GM21723 (cell line): ENCODE measurements at regions not wholly inside any gene's neighbourhood (a gene's known extent, or its start where the extent isn't known, plus 50 kb on each side); places are given as distances from the start of the nearest gene placed in this dataset.
"Not testable (repeated sequence)": the region's sequence is repeated elsewhere in the genome, so short reads cannot be mapped to it uniquely, and the experiment has no call there.

Experiments
- ATAC-seq: cut with Tn5 transposase; IDR thresholded peaks from one replicate; pipeline ENCODE4 v1.9.1; 2021; ENCODE audit warnings: mild to moderate bottlenecking, moderate library complexity; ENCODE audit not compliant: unreplicated experiment

DNA sequence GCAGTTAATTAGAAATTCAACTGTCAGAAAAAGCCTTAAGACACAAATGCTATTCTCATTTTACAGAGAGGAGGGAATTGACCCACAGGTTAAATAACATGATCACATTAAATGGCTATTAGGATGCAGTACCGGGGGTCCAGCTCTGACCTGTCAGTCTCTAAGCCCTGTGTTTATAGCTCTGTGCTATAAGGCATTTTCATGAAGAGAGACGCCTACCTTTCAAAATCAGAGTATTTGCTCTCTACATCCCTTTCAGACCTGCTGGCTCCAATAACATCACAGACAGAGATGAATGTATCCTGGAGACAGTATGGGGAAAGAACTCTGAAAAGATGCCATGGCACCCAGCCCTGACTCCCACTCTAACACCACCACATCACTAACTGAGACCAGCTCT lies 189.9 kb upstream of the PRSS58 start:
- ATAC-seq: no peak

DNA sequence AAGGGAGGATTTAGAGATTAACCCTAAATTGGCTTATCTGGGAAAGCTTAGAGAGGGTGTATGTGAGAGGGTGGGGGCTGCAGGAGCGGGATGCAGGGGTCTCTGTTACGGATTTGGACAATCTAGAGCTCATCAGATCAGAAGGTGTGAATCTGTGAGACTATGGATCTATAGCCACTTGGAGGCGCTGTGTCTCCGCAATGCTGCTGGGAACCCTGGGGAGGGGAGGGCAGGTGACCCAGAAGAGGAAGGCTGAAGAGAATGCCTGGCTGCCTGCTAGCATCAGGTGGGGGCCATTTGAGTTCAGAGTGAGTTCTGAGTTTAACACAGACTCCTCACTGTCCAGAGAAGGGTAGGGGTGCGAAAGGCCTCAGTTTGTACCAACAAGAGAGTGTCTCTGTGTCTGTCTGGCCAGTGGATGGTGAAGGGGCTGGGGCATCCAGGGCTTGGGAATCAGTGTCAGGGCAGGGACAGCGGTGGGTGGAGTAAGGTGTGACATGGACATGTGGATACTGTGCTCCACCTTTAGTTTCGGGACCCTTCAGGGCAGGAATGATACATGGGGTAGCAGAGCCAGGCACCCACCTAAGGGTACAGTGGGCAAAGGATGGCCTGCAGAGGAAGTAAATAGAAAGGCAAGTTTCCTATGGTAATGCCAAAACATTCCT lies 187.3 kb upstream of the PRSS58 start:
- no peak for ATAC-seq

- ATAC-seq: no peak
These were observed 185.6 kb upstream of the PRSS58 start for GRCh38 chr7:142443216-142444010.

- no peak for ATAC-seq
These were observed 184.5 kb upstream of the PRSS58 start for GRCh38 chr7:142442396-142442795.

GRCh38 chr7:142440906-142441411 lies 183.1 kb upstream of the PRSS58 start:
- no peak for ATAC-seq

DNA sequence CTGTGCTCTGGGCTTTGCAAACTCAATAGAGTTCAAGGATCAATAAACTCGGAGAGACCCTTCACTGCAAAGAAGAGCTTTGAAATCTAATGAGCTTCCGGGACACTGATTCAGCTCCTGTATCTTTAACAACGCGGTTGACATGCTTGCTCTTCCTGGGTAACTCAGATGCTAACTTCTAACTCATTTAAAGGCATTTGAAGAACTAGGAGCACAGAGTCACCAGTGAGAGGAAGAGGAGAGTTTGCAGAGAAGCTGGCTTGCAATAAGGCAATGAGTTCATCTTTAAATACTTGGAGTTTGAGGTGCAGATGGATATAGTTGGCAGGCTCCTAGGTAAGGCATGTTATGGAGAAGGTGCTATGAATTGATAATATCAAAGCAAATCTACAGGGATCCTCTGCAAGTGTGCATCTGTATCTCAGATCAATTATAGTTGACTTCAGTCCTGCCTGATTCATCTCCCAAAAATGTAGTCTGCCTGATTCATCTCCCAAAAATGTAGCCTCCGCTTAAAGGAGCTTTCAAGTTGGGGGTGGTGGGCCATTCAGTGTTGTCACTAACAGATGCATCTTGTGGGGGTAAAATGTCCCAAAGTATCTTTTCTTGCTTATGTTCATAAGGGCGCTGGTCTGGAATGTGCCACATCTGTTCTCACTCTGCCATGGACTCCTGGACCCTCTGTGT lies 182.5 kb upstream of the PRSS58 start:
- no peak for ATAC-seq

DNA sequence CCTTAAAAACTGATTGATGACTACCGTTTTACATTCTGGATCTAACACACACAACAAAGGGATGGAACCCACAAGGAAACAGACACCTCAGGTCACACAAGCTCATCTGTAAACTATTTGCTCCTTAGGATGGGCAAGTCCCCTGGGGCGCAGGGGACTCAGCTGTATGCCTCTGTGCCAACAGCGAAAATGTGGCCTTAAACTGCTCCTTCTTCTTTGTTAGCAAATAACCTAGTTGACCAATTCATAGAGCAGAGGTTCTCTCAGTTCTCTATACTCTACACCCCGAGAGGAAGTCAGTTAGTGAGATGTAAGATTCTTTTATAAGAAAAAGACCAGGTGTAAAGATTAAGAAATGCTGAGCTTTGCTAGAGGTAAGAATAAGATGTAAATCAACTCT lies 181.9 kb upstream of the PRSS58 start:
- ATAC-seq: peak; percentile 69

- ATAC-seq: no peak
These were observed 181.2 kb upstream of the PRSS58 start for GRCh38 chr7:142438923-142439515.

DNA sequence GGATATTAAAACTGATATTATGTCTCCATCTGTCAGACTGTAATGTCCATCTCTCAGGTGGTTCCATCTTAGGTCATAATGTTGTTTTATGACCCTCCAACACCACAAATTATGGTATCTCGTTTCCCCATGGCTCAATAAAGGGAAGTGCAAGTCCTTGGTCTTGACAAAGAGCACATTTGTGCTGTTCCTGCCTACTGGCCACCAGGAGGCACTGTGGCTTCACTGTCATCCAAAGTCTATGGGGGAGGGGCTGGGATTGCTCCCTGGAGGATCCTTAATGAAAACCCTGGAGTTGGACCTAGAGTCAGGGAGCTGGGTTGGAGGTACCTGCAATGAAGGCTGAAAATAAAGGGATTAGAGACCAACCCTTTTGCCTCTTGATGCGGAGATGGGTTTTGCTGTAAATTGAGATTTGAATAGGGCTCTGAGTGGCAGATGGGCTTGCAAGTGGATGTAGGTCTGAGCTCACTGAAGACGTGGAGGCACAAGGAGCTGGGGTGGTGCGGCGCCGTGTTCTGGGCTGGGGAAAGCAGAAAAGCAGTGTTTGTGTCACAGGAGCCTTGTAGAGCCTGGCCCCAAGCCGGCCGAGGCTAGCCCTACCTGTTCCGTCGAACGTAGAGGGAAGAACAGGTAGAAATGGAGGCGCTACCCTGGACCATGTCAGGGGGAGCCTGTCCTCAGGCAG lies 180.5 kb upstream of the PRSS58 start:
- no peak for ATAC-seq

DNA sequence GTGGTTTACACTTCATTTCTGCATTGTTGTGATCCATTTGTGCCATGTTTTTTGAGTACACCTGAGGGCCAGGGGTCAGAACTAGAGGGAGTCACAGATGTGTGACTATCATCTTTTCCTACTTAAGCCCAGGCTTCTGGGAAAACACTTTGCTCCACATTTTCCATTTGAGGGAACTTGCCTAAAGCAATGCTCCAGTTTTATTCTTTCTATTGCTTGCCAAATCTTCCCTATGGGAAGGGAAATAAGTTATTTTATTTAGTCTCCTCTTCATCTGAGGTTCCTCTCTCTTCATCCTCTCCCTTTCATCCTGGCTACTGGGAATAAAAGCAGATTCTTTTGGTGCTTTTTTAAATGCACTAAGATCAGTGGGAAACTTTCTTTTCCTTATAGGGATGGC lies 179.9 kb upstream of the PRSS58 start:
- ATAC-seq: no peak

DNA sequence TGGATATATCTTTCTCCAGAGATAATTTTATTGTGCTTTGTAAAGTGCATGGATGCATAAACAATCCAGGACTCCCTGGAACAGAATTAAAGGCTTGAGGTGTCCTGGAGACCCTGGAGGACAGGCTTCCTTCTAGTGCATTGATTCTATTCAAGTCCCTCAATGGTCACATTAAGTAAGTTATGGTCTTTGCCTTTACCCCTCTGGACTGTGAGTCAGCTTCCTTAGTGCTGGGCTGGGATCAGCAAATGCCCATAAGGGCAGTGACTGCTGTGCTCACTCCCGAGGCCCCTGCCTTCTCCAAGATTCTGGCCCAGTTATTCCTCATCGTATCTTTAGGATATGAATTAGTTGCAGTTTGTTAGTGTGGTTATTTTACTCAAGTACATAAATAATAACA lies 178.7 kb upstream of the PRSS58 start:
- no peak for ATAC-seq

- not testable (repeated sequence) for ATAC-seq
These were observed 177.7 kb upstream of the PRSS58 start for GRCh38 chr7:142435606-142436005.

GRCh38 chr7:142434666-142435167 lies 176.9 kb upstream of the PRSS58 start:
- ATAC-seq: no peak

DNA sequence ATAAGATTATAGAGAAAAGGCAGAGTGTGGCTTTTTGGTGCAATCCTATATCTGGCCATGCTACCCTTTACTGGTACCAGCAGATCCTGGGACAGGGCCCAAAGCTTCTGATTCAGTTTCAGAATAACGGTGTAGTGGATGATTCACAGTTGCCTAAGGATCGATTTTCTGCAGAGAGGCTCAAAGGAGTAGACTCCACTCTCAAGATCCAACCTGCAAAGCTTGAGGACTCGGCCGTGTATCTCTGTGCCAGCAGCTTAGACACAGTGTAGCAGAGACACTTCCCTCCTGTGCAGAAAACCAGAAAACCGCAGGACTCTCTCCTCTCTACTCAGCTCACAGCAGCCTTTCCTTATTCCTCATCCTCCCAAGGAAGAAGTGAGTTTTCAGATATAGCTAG lies 176.3 kb upstream of the PRSS58 start:
- peak; percentile 56 for ATAC-seq

DNA sequence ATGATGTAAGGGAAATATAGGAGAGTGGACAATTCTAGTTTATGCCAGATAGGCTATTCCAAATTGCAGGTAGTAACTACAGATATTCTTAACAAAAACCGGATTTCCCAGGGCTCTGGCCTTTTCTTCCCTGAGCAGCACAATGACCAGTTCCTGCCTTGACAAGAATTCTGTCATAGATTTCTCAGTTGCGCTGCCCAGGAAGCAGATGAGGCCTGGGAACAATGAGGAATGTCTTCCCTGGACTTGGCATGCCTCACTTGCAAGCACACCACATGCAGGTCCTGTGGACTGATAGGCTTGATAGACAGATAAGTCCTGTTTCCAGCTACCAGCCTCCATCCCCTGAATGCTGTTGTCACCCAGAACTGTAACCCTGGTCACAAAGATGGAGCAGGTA lies 174.5 kb upstream of the PRSS58 start:
- ATAC-seq: no peak

GRCh38 chr7:142431491-142431890 lies 173.6 kb upstream of the PRSS58 start:
- ATAC-seq: no peak

DNA sequence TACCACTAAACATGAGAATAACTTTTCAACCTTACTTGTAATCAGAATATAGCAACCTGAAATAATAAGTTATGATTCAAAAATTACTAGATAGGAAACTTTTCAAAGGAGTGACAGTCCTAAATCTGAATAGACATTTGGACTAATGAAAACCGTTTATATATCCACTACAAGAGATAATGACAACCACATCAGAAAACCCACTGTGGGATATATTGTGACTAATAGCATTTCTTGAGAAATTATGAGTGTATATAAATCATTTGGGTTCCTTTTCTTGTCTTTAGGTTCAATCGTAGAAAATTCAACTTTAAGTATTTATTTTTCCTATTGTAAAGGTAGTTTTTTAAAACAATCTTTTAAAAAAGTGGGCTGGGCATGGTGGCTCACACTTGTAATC lies 170.2 kb upstream of the PRSS58 start:
- no peak for ATAC-seq

GRCh38 chr7:142425281-142425680 lies 167.4 kb upstream of the PRSS58 start:
- no peak for ATAC-seq

DNA sequence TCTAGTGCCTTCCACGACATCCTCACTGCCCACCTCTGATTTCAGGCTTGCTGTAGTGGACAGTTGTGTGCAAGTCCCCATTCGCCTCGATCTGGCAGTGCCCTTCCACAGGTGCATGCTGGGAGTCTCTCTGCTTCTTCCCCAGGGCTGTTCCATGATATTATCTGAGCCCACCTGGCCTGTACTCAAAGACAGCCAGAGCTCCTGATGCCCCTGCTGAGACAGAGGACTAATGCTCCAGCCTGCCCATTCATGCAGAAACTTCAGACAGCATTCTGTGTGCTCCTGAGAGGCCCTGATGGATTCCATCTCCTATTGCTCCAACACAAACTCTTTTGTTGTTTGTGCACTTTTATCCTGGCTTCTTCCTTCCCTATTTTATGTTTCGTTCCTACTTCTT lies 164.8 kb upstream of the PRSS58 start:
- ATAC-seq: no peak

- no peak for ATAC-seq
These were observed 162.9 kb upstream of the PRSS58 start for GRCh38 chr7:142420554-142421362.
